Stimulated activated CD4-positive, alpha-beta T cell treated with anti-CD3 and anti-CD28 coated beads, Interleukin-12 subunit alpha, Interleukin-12 subunit beta, amount 100 ng/mL, for 48 hours (primary cell): ENCODE measurements at regions not wholly inside any gene's neighbourhood (a gene's known extent, or its start where the extent isn't known, plus 50 kb on each side); places are given as distances from the start of the nearest gene placed in this dataset.
A peak's percentile ranks its signal among the peaks of the same experiment; 100 is the strongest.
"Not testable (repeated sequence)": the region's sequence is repeated elsewhere in the genome, so short reads cannot be mapped to it uniquely, and the experiment has no call there.

Experiments used
- DNase-seq, 3 donors: peaks; one replicate each; pipeline ENCODE4 v3.0.0-alpha.2; 2020; ENCODE audit warnings: low read depth in 2 of 3, low spot score in 1 of 3

DNA sequence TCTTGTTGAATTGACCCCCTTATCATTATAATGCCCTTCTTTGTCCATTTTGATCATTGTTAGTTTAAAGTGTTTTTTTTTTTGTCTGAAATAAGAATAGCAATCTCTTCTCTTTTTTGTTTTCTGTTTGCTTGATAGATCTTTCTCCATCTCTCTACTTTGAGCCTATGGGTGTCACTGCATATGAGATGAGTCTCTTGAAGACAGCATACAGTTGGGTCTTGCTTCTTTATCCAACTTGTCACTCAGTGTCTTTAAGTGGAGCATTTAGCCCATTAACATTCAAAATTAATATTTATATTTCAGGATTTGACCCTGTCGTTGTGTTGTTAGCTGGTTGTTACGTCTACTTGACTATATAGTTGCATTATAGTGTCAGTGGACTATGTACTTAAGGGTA is 135.4 kb downstream of the HMHB1 start:
- no peak for DNase-seq

DNA sequence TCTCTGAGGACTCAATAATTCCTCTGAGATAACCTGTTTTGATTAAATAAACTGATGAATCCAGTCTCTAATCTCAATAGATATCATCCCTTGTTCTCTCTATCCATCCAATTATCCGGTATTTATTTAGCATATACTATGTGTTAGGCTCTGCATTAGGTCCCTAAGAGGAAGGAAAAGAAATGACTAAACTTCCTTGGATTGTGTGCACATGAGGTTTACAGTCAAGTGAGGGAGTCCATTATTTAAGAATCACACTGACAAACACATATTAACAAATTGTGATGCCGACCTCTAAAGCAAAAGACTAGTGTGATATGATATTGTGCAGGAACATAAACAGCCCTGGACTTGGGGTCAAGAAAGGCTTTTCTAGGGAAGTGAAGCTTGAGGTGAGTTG is 140.8 kb downstream of the HMHB1 start:
- DNase-seq: no peak

DNA sequence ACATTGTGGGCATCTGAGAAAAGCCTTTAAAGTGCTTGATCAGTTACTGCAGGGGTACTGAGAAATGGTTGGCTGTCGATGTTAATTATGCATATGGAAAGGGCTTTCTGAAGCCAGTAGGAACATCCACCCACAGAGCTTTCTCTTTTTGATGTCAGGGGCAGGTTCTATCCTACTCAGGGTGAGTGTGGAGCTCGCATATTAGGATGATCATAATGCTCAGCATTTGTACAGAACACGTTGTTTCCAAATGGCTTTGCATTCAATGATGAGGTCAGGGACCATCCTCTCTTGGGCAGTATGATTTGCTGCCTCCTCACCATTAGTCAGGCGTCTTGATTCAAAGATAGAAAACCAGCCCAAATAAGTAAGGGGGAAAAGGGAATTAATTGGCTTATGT is 141.9 kb downstream of the HMHB1 start:
- no peak for DNase-seq

DNA sequence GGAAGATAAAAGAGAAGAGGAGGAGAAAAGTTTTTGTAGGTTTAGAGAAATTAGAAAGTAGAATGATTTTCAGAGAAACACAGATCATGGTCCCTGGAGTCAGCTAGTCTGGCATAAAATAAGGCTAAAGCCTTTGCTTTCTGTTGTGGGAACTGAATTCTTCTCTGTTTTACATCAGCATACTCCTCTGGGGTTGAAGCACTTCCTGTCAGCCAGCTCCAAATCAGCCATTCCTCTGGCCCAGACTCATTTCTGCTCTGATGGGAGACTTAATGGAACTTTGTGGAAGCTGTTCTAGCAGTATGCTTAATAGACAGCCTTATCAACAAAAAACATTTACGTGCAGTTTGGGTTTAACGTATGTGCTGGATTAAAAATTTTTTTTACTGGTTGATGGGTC is 143.2 kb downstream of the HMHB1 start:
- DNase-seq: no peak

DNA sequence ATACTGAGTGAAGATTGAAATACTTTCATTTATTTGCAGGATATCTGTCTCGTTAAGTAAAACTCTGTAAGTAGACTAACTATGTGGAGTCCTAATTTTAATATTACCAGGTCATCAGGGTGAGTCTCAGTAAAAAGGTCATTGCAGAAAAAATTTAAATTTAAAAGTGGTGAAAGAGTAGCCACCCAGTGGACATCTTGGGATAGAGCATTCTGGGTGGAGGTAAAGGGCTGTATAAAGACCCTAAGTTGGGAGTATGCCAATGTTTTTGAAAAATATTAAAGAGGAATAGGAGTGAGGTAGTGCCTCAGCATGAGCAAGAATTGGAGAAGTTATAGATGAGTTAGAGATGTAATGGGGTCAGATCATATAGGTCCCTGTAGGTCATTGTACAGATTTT is 145.5 kb downstream of the HMHB1 start:
- no peak for DNase-seq

DNA sequence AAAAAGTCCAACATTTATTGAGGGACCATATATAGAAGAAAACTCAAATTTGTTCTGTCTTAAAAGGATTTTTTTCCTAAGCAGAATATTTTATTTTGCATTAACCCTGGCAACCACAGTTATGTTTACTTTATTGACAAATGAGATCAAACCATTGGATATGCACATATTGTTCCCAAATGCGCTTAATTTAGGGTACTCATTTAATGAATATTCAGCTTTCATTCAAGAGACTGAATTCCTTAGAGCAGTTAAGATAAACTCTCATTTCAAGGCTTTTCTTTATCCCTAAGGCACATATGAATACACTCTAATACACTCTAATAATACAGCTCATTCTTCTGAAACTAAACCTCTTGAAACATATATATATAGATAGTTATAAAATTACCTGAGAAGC is 150.2 kb downstream of the HMHB1 start:
- DNase-seq: no peak

DNA sequence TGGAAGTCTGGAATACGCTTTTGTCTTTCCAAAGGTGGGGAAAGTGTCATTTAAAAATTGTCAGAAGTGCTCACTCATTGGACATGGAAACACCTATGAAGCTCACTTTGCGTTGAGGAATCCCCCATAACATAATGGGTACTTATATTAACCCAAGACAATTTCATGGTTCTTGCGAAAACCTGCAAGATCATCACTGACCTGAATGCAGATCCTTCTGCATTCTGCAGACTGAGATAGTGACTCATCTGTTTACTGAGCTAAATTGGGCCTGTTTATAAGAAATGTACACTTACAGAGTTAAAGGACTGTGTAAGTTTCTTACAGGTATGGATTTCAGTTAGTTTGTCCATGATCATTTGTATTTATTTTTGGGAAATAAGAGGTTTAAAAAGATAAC is 153.0 kb downstream of the HMHB1 start:
- no peak for DNase-seq

DNA sequence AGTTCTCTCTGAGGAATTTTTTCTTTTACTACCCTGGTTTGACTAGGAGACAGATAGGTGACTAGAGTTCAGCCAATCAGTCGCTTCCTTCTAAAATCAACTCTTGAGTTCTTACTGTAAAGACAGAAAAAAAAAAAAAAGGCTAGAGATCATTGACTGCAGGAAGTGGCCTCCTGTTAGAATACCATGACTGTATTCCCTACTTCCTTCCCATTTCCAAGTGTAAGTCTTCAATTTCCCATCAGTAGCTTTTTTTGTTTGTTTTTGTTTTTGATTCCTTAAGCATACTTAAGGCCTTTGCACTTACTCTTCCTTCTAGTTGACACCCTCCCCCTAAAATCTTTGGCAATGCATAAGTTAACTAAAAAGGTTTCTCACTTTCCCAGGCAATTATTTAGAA is 154.3 kb downstream of the HMHB1 start:
- DNase-seq: no peak

DNA sequence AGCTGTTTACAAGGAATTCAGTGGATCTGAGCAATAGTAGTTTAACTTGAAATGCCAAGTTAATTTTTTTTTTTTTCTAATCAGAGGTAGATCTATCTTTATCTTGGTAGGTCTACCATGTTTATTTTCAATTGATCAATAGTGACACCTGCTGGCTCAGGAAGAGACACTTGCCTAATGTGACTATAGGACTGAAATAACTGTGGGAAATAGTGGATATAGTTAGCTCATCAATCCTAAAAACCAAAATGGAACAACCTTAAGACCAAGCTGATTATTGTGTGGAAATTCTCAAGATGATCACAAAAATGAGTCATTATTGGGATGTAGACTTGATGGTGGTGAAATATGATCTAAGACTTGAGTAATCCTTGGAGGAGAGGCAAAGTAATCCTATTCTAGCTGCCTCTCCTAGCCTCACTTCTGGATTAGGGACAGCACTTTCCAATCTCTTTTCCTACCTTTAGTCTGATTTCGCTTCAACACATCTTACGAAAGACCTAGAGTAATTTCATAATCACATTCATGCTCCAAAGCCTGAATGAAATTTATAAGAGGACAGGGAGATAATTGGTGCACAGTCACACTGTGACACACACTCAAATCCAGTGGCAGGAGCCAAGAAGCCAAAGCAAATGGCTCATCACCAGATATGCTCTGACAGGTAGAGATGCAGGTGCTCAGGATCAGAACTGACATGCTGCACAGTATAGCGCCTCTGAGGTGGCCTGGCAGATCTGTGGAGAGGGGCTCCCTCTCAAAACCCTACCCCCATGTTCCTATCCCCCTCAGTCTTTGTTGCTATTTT is 156.3 kb downstream of the HMHB1 start:
- DNase-seq: peak in 1 of 3 donors; percentile 20

DNA sequence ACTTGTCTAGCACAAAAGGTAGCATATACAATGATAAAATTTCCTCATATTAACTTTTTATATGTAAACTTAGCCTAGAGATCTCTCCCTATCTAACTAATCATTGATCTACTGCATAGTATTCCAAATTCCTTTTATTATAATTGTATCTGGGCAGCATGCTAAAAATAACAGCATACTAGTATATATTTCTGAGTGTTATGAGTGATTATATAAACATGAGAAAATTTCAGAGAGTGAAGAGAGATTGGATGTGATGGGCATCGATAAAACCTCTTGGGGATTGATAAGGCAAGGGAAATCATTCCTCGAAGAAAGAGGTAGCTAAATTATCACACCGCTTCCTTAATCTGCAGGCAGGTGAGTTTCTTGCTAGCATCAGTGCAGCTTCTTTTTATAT is 158.2 kb downstream of the HMHB1 start:
- no peak for DNase-seq

DNA sequence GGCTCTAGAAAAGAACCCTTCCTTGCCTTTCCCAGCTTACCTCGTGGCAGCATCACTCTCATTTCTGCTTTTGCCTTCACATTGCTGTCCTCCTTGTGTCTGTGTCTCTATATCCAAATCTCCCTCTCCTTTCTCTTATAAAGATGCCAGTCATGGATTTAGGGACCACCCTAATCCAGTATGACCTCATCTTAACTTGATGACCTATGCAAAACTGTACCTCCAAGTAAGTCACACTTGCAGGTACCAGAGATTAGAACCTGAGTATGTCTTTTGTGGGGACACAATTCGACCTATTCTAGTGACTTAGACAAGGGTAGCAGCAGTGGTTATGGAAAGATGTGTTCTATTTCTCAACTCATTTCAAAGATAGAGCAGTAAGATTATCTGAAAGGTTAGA is 160.1 kb downstream of the HMHB1 start:
- DNase-seq: no peak

DNA sequence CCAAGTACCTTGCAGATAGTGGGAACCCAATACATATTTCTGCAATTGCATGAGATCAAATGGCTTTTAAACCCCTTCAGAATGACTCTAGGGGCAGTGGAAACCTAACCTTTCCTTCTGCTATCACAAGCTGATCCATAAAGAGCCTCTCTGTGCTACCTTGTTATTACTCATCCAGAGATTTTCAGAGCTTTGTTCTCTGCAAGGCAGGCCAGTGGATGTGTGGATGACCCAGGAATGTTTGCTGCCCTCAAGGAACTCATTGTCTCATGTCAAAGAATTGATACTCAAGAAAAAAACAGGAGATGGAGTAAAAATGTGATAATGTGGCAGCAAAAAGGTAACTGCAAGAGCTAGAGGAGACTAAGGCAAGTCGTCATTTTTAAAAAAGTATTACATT is 164.1 kb downstream of the HMHB1 start:
- no peak for DNase-seq

DNA sequence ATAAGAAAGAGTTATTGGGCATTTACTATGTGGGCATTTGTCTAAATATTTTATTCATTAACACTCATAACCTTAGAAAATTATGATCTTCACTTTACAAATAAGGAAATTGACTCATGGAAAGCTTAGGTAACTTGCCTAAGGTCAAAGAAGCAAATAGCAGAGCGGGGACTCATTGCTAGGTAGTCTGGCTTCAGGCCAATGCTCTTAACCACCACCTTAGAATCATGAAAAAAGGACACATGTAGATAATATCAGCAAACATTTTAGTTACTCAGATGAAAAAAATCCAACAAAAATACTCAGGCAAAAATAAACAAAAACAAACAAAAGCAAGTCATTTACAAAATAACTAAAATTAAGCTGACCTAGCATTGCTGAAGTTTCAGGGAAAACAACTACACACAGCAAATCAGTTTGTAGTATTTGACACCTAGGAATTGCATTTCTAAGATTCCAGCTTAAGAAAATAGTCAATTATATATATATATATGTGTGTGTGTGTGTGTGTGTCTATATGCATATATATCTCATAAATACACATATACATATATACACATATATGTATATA is 166.0 kb downstream of the HMHB1 start:
- no peak for DNase-seq

DNA sequence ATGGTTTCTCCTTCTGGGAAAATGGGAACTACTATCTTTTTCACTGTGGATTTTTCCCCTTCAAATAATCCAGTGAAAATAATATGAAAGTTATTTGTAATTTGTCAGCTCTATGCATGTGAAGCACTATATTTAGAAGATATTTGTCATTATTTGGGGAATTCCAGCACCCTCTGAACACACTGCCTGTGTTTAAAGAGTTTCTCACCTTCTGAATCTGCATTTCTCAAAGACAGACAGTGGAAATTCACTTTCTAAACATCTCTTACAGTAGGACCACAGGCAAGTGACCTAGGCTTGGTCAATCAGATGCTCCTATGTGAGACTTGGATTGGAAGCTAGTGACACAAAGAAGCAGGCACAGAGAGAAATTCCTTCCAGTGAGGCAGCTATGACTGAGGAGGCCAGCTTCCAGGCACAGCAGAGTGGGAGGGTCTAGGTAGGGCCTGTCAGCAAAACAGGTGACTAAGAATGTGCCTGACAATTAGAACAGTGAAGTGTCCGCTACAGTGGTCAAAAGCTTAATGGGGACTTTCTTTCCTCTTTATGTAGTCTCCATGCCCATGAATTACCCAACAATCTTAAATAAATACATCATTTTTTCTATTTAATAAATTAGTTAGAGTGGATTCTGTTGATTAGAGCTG is 167.2 kb downstream of the HMHB1 start:
- no peak for DNase-seq

DNA sequence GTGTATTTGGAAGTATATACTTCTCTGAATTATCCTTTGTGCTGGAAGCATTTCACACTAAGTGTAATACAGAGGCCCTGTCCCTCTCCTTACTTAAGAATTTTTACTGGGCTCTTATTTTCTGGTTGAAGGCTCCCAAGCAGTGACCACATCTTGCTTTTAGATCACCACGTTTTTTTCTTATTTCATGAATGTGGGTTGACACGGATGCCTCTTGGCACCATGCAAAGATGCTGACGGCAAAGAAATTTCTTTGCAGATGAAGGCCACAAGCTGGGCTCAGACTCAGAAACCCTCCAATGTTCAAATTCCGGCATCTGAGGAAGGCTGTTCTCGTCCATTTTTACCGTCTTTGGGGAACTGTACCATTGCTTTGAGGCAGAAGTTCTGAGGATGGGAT is 168.5 kb downstream of the HMHB1 start:
- no peak for DNase-seq

DNA sequence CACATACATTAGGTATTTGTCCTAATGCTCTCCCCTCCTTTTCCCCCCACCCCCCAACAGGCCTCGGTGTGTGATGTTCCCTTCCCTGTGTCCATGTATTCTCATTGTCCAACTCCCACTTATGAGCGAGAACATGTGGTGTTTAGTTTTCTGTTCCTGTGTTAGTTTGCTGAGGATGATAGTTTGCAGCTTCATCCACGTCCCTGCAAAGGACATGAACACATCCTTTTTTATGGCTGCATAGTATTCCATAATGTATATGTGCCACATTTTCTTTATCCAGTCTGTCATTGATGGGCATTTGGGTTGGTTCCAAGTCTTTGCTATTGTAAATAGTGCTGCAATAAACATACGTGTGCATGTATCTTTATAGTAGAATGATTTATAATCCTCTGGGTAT is 171.0 kb downstream of the HMHB1 start:
- not testable (repeated sequence) for DNase-seq

DNA sequence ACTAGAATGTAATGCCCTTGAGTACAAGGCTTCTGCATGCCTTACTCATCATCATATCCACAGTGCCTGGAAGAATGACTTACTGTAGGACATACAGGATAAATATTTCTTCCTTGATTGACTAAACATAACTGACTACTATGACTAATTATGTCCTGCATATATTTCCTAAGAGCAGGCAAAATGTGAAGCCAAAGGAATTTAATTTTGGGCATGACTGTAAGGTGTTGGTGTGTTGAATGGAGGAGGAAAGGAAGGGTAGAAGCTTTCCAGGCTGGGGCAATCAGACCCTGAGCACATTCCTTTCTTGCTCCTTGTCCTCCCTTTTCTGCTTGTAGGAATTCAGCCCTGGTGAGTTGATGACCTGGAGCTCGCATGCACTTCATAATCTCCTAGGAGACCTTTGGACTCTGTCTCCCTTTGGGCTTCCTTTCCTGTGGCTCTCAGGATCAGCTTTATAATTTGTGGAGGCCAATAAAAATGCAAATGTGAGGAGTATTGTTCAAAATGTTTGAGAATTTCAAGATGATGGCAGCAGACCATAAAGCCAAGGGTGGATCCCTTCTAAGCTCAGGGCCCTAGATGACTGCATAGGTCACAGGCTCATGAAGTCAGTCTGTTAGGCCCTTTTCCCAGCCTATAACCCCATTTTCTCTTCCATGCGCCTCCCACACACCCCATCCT is 174.0 kb downstream of the HMHB1 start:
- no peak for DNase-seq

DNA sequence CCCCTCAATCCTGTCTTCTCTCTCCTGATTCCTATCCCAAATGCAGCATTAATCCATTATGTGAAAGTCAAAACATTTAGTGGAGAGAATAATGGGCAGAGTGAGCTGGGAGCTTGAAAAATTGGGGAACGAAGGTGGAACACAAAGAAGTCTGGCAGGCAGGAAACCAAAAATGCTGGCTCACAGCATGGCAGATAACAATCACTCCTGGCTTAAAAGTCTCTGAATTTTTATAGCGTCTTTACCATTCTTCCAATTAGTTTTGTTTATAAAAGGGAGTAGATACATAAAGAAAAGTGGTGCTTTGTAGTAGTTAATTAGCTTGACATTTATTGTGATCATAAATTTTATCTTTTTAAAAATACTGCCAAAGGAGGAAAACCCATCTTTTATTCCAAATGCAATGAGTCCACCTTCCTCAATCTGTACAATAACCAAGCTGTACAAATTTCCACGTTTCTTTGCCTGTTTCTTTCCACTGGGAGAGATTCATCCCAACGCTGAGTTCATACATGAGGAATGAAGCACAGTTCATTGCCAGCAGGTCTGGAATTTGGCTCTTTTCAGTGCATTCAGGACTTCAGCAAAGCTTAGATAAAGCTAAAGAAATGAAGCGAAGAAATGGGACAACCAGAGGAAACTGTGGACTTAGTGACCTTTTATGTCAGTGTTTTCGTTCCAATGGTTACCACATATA is 174.7 kb downstream of the HMHB1 start:
- no peak for DNase-seq

DNA sequence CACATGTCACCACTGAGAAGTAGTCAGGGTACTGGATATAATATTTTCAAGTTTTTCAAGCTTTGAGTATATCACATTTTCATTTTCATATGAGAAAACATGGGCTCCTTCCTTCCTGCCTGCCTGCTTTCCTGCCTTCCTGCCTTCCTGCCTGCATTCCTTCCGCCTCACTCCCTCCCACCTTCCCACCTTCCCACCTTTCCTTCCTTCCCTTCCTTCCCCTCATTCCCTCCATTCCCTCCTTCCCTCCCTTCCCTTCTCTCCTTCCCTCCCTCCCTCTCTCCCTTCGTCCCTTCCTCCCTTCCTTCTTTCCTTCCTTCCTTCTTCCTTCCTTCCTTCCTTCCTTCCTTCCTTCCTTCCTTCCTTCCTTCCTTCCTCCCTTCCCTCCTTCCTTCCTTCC is 175.3 kb downstream of the HMHB1 start:
- no peak for DNase-seq

DNA sequence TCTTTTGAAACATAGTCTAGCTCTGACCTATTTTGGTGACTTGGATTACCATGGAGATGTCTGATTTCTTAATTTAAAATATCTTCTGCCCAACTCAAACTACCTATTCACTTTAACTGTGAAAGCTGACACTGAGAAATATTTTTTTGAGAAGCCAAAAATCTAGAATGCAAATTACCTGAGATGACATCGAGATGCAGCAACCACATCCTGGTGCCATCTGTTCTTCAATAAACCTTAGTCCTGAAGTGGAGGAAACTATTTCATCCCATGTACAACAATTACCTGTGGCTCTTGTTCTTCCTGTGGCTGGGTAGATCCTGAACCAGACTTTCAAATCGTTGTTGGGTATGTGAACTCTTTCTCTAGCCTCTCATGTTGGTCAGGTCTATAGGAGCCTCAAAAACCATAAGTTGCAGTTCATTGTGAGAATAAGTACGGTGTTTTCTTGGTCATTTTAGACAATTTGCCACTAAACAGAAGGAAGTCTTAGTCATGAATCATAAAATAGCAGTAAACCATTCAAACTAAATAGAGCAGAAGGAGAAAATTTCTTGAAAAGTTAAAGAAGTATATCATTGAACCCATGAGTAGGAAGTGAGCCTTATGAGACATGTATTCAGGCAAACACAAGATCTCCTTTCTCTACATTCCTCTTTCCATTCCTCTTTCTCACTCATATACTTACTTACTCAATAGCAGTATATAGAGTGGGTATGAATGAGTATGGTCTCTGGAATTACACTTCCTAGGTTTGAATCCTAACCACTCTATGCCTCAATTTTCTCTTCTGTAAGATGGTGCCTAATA is 176.0 kb downstream of the HMHB1 start:
- no peak for DNase-seq

DNA sequence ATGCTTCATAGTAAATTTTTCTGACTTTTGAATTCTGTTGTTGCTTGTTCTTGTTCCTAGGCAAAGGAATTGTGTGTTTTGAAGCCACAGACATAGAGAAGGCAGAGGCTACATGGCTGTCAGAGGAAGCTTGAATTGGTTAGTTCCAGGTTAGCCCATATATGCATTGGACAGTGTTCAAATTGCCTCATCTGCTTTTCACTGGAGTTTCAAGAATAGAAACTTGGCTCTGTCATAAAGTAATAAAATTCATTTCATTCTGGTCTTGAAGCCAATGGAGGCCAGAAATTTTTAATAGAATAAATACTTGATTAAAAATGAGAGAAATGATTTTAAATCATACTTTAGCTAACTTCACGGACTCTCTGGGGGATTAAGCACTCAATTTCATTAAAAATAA is 178.0 kb downstream of the YIPF5 start:
- no peak for DNase-seq
